ENCODE measurements at regions not wholly inside any gene's neighbourhood (a gene's known extent, or its start where the extent isn't known, plus 50 kb on each side); places are given as distances from the start of the nearest gene placed in this dataset.

DNA sequence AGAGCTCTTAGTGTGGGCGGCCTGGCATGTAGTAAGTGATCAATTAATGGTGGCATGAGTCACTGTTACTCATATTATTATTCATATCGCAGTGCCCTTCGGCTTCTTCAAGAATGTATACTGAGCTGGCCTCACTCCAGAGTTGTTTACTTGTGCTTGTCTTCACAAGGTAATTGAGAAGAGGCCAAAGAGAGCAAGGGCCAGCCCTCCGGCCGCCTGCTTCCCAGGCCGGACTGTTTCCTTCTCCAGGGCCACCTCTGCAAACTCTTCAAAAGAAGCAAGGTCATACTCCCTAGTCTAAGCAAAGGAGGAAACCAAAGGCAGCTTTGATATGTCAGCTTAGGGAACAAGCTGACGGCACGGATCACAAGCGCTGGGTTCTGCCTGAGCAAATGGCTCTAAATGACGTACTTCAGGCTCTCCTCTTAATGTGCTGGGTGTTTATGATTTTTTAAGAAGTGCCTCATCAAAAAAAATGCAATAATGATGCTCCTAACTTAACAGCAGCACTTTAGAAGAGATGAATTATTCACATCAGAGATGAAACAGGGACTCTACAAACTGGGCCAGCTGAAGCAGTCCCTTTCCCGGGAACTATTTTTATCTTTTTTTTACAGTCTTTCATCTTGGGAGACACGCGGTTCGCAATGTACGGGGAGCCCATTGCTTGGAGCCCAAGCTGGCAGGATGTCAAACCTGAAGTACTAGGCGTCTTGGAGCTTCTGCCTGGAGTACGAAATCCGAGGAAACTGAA lies 65.6 kb upstream of the DLK1 start:
- Histone ChIP-seq H3K36me3 (ENCODE audit: control insufficient read depth, insufficient read depth, low read length) (no peaks in the 10 kb centered on the region), H3K4me1 (no peaks in the 10 kb centered on the region), H2AFZ (no peak overlapping the region), H3K9ac (no peak overlapping the region), H3K27me3 (ENCODE audit: control insufficient read depth, insufficient read depth, low read length) (no peaks in the 10 kb centered on the region), H3K27ac (no peak overlapping the region), H3K9me3 (ENCODE audit: control insufficient read depth, low read length) (no peaks in the 10 kb centered on the region), H3K4me3 (ENCODE audit: low read depth, low read length) (no peak overlapping the region), H3K79me2 (no peaks in the 10 kb centered on the region), H3K4me2 (ENCODE audit: low read length) (no peak overlapping the region)
- TF ChIP-seq, protein P1, sequence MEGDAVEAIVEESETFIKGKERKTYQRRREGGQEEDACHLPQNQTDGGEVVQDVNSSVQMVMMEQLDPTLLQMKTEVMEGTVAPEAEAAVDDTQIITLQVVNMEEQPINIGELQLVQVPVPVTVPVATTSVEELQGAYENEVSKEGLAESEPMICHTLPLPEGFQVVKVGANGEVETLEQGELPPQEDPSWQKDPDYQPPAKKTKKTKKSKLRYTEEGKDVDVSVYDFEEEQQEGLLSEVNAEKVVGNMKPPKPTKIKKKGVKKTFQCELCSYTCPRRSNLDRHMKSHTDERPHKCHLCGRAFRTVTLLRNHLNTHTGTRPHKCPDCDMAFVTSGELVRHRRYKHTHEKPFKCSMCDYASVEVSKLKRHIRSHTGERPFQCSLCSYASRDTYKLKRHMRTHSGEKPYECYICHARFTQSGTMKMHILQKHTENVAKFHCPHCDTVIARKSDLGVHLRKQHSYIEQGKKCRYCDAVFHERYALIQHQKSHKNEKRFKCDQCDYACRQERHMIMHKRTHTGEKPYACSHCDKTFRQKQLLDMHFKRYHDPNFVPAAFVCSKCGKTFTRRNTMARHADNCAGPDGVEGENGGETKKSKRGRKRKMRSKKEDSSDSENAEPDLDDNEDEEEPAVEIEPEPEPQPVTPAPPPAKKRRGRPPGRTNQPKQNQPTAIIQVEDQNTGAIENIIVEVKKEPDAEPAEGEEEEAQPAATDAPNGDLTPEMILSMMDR (IDR thresholded peaks at IDR 0.05), result no peak

DNA sequence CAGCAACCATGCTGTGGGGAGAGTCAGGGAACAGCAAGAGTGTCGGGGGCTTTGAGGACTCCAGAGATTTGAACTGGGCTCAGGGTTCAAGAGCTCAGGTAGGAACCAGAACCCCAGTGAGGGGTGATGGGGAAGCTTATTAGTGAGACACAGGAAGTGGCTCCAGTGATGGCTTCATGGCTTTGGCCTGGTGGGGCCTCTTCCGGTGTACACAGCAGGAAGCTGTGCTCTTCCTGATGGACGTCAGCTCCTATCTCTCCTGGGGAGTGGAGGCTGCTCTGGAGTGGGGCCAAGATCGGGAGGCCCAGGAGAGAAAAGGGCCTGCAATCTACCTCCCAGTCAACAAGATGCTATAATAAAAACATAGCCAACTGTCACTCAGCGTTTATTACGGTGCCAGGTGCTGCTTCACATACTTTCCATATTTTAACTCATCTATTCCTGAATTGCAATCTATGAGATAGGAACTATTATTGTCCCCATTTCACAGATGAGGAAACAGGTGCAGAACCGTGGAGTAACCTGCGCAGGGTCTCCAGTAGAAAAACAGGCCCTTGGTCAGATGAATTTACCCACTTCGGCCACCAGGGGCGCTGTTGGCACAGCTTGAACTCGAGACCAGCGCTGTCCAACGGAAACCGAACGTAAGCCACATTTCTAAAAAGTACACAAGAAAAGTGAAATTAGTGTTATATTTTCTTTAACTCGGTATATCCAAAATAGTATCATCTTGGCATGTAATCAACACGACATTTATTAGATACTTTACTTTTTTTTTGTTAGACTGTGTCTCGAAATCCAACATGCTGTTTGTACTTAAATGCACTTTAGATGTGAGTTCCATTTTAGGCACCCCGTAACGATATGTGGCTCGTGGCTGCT lies 63.6 kb upstream of the DLK1 start:
- H2AFZ ChIP-seq, result no peak overlapping the region
- TF ChIP-seq, protein P1 (IDR thresholded peaks at IDR 0.05), result peak; percentile 78
- no peaks in the 10 kb centered on the region for H3K79me2 ChIP-seq
- no peak overlapping the region for H3K4me2 ChIP-seq (ENCODE audit: low read length)
- H3K27ac ChIP-seq, result no peak overlapping the region
- no peaks in the 10 kb centered on the region for H3K36me3 ChIP-seq (ENCODE audit: control insufficient read depth, insufficient read depth, low read length)
- H3K9ac ChIP-seq, result no peak overlapping the region
- H3K4me3 ChIP-seq (ENCODE audit: low read depth, low read length), result no peak overlapping the region
- no peaks in the 10 kb centered on the region for H3K9me3 ChIP-seq (ENCODE audit: control insufficient read depth, low read length)
- H3K27me3 ChIP-seq (ENCODE audit: control insufficient read depth, insufficient read depth, low read length), result no peaks in the 10 kb centered on the region
- H3K4me1 ChIP-seq, result no peaks in the 10 kb centered on the region

DNA sequence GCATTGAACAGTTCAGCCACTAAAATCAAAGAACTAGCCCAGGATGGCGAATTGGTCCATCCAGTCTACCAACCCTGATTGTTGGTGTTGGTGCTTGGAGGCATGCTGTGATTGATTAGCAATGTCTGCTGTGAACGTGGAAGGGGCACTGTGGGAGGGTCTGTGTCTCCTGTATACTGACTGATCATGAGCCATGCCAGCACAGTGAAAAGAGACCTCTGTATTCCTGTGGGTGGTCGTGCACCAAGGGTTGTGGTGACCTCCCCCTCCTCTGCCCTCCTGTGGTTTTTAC lies 63.0 kb upstream of the DLK1 start:
- H3K4me1 ChIP-seq, result no peaks in the 10 kb centered on the region
- no peaks in the 10 kb centered on the region for H3K79me2 ChIP-seq
- TF ChIP-seq, protein P1 (IDR thresholded peaks at IDR 0.05), result no peak
- H3K36me3 ChIP-seq (ENCODE audit: control insufficient read depth, insufficient read depth, low read length), result no peaks in the 10 kb centered on the region
- H2AFZ ChIP-seq, result no peak overlapping the region
- no peaks in the 10 kb centered on the region for H3K27me3 ChIP-seq (ENCODE audit: control insufficient read depth, insufficient read depth, low read length)
- no peaks in the 10 kb centered on the region for H3K9me3 ChIP-seq (ENCODE audit: control insufficient read depth, low read length)
- no peak overlapping the region for H3K4me2 ChIP-seq (ENCODE audit: low read length)
- no peak overlapping the region for H3K27ac ChIP-seq
- no peak overlapping the region for H3K9ac ChIP-seq
- H3K4me3 ChIP-seq (ENCODE audit: low read depth, low read length), result no peak overlapping the region

DNA sequence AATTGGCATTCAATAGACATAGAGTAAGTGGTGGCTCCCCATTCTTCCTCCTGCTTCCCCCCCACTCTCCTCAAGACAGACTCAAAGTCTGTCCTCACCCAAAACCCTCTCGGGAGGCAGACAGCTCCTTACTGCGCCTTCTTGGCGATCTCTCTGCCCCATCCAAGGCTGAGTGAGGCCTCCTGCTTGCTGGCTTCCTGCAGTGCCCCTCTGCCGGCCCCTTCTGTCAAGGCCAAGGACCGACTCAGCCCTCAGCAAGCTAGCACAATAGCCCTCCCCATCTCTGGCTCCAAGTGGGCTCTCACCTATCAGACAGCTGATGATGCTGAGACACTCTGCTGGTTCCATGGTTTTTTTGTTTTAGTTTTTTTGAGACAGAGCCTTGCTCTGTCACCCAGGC lies 62.5 kb upstream of the DLK1 start:
- Histone ChIP-seq H3K27ac (no peak overlapping the region), H3K9ac (no peak overlapping the region), H3K36me3 (ENCODE audit: control insufficient read depth, insufficient read depth, low read length) (no peaks in the 10 kb centered on the region), H3K27me3 (ENCODE audit: control insufficient read depth, insufficient read depth, low read length) (no peaks in the 10 kb centered on the region), H3K4me3 (ENCODE audit: low read depth, low read length) (no peak overlapping the region), H3K9me3 (ENCODE audit: control insufficient read depth, low read length) (no peaks in the 10 kb centered on the region), H2AFZ (no peak overlapping the region), H3K79me2 (no peaks in the 10 kb centered on the region), H3K4me1 (no peaks in the 10 kb centered on the region), H3K4me2 (ENCODE audit: low read length) (no peak overlapping the region)
- TF ChIP-seq, protein P1 (IDR thresholded peaks at IDR 0.05), result no peak

All from parathyroid adenoma (tissue), 2 donors.